Brain pericyte (primary cell): ENCODE measurements at regions not wholly inside any gene's neighbourhood (a gene's known extent, or its start where the extent isn't known, plus 50 kb on each side); places are given as distances from the start of the nearest gene placed in this dataset.
"Not testable (repeated sequence)": the region's sequence is repeated elsewhere in the genome, so short reads cannot be mapped to it uniquely, and the experiment has no call there.

ENCODE experiments used
- DNase-seq: peaks from one replicate; pipeline ENCODE4 v3.0.0-alpha.2; 2012; ENCODE audit warnings: low read depth, low spot score

DNA sequence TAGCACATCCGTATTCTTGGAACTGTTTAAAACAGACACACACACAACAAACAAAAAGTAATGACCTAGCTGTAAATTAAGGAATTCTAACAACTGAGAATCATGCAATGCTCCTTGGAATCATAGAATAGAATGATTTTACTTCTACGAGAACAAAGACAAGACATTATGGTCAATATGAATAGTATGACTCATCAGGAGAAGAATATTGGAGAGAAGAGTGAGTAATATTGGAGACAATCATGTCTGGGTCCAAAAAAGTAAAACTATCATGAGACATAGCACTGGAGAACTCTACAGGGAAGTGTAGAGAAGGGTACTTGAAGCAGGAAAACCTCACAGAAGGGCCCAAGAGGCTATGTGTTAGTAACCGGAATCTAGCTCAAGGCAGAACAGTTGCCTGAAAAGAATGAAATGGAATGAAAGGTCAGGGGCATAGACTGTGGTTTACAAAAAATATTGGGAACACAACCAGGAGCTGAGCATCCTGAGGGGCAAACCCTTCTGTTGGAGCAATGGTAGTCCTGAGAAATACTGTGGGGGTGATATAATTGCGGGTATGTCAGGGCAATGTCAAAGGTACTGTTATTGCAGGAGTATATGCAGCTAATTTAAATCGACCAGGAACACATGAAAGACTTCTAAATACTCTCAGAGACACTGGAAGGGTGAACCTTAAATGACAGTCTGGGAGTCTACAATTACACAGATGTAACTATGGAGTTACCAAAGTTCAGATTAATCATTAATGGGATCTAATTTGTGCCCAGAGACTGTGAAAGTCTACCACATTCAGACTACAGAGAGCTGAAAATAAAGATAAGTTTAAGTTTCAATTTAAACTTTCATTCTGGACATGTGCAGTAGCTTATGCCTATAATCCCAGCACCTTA lies 201.2 kb downstream of the BCHE start:
- DNase-seq = no peak

DNA sequence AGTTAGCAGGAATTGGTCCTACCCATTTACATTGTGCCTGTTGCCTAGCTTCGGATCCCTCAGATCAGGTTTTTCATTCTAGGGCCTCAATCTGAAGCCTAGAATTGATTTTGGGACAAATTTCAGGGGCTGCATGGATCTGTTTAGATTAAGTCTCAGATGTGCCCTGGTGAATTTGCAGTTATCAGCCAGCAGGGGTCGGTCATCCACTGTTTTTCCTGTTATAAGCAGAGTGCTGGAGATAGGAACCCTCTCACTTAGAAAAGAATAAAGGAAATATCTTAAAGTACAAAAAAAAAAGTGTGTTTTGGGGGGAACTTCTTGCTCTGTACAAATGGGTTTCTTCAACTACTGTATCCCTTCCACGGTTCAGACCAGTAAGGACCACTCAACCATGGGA lies 212.5 kb downstream of the BCHE start:
- DNase-seq = no peak

DNA sequence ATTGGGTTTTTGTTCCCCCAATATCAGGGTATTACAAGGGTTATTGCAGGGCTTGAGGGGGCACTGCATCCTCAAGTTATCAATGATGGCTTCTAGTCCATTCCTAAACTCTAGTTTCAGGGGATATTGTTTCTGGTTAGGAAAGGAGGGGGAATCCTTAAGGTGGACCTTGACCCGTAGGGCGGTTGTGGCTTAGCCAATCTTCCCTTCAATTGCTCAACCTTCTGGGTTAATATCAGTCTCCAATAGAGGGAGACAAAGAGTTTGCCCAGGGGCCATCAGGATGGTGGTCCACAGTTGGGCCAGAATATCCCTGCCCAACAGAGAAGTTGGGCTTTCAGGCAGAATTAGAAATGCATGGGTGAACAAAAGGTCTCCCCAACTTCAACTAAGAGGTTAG lies 214.9 kb downstream of the BCHE start:
- DNase-seq = no peak

DNA sequence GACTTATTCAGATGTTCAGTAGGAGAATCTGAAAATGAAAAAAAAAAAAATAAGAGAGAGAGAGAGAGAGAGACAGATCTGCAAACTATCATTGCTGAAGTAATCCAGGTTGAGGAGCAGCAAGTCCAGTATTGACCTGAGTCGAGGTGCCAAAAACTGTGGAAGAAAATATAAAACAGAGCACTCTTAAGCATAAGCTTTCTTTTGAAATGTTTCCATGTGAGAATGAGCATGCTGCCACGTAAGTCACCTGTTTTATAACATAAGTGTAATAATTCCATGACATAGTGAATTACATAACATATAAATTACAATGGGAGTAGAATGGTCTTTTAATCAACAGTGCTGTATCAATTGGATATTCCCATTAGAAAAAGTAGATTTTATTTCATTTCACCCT lies 218.2 kb downstream of the BCHE start:
- DNase-seq = no peak

DNA sequence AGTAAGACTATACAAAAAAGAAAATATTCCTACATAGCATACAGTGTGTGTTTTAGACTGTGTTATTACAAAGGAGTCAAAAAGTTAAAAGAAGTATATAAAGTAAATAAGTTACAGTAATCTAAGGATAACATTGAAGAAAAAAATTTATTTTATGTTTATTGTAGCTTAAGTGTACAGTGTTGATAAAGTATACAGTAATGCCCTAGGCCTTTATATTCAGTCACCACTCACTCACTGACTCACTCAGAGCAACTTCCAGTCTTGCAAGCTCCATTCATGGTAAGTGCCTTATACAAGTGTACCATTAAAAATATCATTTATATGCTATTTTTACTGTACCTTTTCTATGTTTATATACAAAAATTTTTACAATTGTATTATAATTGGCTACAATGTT lies 220.1 kb downstream of the BCHE start:
- no peak for DNase-seq

DNA sequence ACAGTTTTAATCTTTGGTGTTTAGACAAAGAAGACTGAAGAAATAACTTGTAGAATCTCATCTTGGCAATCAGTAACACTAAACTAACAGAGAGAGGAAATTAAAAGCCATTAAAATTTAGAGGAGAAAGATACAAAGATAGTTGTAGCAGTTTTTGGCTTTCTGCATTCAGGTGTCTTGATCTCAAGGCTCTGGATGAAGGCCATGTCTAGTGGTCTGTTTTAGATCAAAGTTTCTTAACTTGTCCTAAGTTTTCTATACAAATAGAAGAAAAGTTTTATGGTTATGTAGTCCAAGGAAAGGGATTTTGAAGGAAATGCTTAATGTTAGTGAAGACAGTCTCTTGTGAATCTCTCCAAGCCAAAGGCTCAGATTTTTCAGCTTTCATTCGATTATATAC lies 222.9 kb downstream of the BCHE start:
- no peak for DNase-seq

DNA sequence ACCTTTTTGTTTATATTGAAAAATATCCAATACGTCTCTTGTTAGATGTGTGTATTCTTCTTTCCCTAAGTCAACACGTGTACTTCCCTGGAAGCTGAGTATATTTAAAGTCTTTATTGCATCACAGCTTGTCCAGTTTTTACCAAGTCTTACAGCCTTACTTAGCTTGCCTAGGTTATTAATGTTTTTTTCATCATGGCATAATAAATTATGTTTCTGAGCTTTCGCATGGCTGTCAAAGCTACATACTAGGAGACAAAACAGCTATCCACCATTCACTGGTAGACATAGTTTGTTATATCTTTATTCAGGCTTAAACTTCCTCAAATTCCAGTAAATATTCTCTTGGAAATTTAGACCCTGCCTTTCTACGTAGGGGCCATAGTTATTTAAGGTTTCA lies 224.2 kb downstream of the BCHE start:
- no peak for DNase-seq

DNA sequence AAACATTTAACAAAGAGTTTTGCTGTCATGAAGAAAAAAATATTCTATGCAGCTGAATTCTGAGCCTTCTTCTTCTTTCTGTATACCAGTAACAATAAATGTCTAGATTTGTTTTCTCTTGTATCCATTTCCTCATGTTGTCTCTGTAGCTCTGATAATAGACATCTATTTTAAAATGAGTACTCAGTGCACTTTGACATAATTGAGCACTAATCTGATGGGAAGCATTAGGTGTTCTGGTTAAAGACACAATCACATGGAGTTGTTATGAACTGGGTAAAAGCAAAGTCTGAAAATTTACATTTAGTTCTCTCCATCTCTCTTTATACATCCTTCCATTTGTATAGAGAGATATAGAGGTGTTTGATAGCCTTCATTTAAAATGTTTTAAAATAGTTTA lies 230.0 kb downstream of the BCHE start:
- DNase-seq = no peak

DNA sequence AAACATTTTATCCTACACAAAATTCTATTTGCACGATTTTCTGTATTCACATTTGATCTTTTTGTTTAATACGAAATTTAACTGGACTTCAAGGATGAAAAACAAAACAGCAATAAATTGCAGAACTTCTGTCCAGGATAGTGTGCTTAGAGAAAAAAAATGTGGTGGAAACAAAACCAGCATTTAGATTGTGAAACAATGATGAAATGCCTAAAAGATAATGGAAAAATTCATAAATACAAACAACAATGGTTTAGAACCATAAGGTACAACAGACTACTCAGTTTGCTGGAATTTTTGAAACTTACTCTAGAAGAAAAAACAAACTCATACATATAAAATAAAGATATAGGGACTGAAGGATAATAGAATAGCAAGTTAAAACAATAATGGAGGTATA lies 234.0 kb downstream of the BCHE start:
- no peak for DNase-seq

DNA sequence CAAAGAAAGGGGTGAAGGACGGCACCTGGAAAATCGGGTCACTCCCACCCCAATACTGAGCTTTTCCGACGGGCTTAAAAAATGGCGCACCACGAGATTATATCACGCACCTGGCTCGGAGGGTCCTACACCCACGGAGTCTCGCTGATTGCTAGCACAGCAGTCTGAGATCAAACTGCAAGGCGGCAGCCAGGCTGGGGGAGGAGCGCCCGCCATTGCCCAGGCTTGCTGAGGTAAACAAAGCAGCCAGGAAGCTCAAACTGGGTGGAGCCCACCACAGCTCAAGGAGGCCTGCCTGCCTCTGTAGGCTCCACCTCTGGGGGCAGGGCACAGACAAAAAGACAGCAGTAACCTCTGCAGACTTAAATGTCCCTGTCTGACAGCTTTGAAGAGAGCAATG lies 264.7 kb downstream of the BCHE start:
- not testable (repeated sequence) for DNase-seq

DNA sequence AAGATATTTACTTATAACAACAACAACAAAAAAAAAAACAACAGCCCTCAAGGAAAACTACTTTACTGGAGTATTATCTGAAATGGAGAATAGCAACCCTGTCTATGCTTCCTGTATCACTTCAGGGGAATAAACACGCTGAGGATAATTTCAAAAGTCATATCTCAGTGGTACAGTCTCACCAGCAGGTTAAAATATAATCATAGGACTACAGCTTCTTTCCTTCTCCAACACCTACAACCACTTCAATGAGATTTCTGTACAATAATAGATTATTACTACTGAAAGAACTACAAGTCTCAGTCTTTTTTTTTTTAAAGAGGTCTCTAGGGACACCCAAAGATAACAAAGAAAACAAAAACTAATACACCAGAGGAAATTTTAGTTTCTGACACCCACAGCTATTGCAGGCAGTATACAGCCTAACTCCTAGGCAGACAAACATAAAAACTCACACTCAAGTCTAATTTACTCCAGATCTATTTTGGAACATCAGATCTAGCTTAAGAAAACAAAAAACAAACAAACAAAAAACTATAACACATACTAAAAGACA lies 268.2 kb downstream of the BCHE start:
- no peak for DNase-seq

DNA sequence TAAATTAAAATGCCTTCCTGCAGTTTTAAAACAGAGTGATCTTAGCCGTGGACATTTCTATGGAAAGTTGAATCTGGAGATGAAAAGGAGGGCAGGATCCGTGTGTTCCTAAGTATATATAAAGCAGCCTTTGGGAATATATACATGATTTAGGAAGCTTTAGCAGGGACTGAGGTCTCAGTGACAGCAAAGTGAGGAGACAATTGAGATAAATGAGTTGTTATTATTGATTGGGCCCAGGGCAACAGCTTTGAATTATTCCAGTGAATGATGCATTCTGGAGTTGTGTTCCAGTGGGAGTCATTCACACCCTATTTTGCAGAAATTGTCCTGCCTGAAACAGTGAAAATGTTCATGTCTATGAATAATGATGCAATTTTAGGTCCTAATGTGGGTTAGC lies 281.4 kb downstream of the BCHE start:
- no peak for DNase-seq

DNA sequence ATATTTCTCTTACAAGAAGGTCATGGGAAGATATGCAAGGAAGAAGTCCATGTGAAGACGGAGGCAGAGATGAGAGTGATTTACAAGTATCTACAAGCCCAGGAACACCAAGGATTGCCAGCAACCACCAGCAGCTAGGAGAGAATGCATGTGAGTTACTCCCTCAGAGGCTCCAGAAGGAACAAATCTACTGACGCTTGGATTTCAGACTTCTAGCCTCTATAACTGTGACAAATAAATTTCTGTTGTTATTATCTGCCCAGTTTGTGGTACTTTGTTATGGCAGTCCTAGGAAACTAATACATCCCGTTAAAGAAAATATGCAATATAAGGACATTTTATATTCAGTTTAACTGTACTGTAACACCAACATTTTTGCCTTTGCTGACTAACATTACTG lies 283.9 kb downstream of the BCHE start:
- no peak for DNase-seq

DNA sequence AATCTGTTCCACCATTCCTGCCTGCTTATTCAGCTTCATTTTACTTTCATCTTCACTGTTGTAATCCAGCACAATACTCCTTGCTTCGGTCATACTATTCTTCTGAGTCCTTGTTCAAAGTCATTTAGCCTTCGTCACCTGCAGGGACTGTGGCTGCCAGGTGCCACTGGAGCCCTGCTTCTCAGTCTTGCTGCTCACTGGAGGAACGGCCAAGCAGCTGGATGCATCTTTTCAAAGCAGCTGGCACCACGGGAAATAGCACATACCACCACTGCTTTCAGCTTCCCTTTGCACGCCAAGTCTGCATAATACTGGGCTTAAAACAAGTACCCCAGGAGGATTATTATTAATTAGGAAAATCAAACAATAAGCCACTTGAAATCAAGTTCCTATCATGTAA lies 287.6 kb downstream of the BCHE start:
- no peak for DNase-seq

DNA sequence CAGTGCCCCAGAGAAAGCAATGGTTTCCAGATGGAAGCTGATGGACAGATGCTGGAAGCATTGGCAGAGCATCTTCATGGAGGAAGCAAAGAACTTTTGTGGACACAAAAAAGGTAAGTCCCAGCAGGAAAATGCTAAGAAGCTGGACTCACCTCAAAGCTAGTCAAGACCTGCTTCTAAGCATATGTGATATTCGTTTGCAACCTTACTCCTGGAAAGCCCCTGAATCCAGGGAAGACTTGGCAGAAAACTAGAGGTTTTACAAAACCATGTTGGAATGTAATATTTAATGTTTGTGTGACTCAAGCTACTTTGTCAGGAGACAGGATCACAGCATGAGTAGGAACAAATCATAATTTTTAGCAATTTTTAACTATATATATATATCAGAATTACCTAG lies 288.2 kb downstream of the BCHE start:
- no peak for DNase-seq

DNA sequence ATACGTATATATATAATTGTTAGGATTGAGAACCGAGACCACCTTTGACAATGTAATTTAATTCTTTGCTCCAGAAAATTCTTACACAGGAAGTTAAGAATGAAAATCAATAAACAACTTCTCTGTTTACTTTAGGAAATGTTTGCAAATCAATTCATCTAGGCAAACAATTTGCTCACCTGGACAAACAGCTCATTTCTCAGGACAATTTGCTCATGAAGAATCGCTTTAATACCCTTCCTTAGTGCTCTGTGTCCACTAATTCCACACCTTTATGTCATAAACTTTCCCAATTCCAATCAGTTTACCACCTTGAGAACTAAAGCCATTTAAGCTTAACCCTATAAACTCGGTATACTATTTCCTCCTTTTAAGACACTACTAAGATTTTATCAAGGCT lies 292.2 kb downstream of the BCHE start:
- no peak for DNase-seq

DNA sequence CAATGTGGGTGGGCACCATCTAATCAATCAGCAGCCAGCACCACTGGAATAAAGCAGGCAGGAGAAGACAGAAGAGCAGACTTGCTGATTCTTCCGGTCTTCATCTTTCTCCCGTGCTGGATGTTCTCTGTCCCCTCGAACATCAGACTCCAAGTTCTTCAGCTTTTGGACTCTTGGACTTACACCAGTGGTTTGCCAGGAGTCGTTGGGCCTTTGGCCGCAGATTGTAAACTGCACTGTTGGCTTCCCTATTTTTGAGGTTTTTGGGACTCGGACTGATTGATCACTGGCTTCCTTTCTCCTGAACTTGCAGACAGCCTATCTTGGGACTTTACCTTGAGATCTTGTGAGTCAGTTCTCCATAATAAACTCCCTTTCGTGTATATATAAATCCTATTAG lies 292.8 kb downstream of the BCHE start:
- DNase-seq = no peak

DNA sequence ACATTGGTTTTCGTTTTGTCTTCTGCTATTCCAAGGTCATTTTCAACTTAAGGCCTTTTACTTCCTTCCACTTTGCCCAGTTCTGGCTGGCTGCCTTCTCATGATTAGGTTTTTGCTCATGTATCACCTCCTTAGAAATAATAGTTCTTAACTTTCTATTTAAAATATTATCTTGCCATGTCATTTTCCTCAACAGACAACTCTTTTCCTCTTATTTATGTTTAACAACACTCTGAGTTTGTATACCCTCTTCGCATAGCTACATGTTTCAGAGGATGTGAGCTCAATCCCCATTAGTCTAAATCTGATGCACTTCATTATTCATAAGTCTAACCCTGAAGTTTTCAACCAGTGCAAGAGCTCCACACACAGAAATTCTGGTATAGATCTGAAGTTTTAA lies 299.1 kb downstream of the BCHE start:
- no peak for DNase-seq

DNA sequence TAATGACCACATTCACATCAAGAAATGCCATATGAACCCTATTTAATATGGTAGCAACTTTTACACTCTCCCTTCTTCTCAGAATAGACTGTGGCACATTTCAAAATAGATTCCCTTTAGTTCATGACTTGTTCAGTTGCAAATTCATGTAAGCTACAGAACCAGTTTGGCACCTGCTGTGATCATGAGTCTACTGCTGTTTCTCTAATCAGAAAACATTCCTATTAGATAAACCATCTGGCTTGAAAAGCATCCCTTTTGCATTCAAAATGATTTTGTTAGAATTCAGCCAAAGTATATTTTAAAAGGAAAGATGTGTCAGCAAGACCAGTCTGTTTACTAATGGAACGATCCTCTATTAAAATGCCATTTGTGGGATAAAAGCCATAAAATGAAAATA lies 304.4 kb downstream of the BCHE start:
- no peak for DNase-seq

DNA sequence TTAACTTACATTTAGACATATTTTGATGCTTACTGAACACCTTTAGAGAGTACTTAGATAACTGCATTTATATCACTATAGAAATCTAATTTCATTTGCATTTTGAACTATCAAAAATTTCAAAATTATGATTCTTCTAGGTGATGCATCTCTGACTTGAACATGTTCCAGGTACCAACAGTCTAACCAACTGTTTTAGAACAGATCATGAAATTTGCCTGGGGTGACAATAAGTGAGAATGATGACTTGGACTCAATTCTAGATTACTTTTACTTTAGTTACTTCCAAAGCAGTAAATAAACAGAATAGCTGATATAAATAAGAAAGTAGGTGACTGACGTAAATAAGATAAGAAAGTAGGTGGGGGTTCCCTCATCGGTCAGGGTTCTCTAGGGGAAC lies 307.8 kb downstream of the BCHE start:
- no peak for DNase-seq

DNA sequence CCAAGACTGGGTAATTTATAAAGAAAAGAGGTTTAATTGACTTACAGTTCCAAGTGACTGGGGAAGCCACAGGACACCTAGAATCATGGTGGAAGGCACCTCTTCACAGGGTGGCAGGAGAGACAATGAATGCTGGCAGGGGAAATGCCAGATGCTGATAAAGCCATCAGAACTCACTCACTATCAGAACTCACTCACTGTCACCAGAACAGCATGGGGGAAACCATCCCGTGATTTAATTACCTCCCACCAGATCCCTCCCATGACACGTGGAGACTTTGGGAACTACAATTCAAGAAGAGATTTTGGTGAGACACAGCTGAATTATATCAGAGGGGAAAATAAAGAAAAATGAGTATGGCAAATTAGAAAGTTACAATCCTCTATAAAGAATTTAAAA lies 310.9 kb downstream of the BCHE start:
- no peak for DNase-seq

DNA sequence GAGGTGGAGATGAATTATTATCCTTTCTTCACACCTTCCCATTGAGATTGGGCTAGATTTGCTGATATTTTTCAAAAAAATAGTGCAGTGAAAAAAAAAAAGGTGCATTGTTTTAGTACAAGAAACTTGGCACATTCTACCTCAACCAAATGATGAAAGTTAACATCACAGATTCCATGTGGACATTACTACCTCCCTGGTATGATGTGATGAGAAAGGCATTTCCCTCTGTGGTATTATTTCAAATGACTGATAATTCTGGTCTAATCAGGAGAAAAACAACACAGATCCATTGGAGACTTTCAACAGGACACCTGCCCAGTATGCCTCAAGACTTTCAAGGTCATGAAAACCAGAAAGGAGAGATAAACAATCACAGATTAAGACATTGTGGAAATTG lies 313.4 kb downstream of the BCHE start:
- no peak for DNase-seq

DNA sequence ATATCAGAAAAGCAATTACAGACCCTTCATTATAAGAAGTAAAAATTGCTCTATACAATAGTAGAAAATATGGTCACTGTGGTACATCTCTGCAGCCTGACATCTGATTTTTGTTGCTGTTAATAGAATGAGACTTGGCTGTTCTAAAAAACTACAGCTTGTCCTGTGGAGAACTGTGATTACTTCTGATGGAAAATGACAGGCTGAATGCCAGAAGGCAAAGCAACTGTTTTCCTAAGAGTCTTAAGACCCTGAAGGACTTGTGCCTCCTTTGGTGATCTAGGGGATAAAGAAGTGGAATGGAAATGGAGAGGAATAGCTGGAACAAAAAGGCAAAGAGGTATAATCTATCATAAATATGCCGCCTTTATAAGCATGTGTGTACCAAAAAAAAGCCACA lies 314.8 kb downstream of the BCHE start:
- DNase-seq = no peak
